ENCODE measurements at regions not wholly inside any gene's neighbourhood (a gene's known extent, or its start where the extent isn't known, plus 50 kb on each side); places are given as distances from the start of the nearest gene placed in this dataset.

- DNase-seq = no peak
Observed at GRCh38 chr2:177036747-177037146, 175.8 kb upstream of the HNRNPA3 start.

- no peak for DNase-seq
Observed at GRCh38 chr2:177037569-177037968, 175.0 kb upstream of the HNRNPA3 start.

- DNase-seq = no peak
Observed at GRCh38 chr2:177038787-177039484, 173.7 kb upstream of the HNRNPA3 start.

DNA sequence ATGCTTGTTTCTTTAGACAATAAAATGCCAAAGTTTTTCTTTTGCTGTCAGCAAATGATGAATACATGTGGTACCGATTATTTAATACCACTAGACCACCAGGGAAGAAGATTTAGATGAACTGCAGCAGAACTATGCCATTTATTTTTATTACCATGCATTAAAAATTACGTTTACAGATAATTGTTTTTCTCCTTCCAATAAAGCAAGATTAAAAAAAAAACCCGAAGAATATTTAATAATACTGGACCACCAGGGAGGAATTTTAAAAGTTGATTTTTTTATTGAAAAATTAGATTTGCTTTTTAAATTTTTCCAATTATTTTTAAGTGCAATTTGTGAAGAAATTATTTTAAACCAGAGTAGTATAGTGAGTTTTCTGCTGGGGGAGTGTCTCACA, 170.3 kb upstream of the HNRNPA3 start:
- DNase-seq = no peak

GRCh38 chr2:177044671-177045070, 167.9 kb upstream of the HNRNPA3 start:
- no peak for DNase-seq

DNA sequence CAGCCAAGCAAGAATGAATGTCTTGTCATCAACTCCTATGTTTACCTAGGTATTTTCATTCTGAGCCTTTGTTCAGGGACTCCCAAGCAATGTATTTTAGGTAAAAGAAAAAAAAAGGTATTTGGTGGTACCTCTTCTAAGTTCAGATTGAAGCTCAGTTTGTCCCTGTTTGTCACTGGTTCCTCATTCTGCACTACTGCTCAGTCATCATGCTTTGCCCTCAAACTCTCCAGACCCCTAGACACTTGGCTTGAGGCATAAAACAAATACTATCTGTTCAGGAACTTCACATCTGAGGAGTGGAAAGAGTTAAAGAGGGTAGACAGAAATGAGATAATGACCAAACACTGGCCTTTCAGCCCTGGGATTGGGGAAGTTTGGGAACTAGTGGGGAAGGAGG, 163.6 kb upstream of the HNRNPA3 start:
- no peak for DNase-seq

GRCh38 chr2:177051278-177051677, 161.3 kb upstream of the HNRNPA3 start:
- DNase-seq = no peak

DNA sequence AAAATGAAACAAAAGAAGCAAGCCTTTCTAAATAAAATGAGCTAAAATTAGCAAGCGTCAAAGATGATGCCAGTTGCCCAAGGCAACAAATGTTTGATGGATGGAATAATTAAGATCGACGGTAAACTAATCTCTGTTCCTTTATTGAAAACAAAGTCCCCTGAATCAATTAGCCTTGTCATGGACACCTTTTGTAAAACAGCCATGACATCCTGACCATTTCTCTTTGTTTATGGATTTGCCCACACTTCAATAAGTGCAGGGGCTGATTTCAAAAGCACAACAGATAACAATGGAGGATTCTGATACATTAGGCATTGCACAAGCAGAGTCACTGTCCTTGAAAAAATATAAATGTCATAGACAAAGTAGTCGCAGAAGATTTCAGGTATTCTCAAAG, 160.1 kb upstream of the HNRNPA3 start:
- DNase-seq = no peak

- DNase-seq = no peak
Observed at GRCh38 chr2:177053038-177053437, 159.6 kb upstream of the HNRNPA3 start.

DNA sequence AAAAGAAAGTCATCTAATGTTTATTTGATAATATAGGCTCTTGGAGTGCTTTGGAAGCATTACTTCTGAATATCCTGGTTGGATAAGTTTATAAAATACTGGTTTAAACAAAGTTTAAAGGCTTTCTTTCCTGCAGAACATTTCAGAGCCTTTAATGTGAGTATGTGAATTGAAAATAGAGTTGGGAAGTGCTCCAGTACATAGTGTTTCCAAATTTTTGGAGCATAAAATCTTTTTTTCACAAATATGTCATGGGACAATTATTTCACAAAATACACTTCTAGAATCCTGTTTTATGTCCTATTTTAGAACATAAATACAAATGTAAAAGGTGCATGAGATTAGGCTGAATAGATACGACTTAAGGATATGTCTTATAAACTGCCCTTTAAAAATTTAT, 158.9 kb upstream of the HNRNPA3 start:
- DNase-seq = no peak

GRCh38 chr2:177056481-177056929, 156.1 kb upstream of the HNRNPA3 start:
- no peak for DNase-seq

DNA sequence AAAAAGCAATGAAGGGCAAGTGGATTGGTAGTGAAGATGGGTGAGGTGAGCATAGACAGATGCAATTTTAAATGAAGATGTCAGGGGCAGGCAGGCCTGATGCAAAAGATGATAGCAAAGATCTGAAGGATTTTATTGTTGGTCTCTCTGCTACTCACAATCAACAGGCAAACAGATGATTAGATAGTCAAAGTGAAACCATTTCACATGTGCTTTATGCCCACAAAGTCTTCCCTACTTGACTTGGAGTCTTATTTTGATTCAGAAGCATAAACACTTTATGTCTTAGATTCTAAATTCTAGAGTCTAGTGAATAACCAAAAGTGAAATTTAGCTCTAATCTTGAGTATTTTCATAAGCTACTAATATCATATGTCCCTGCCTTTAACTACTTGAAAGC, 153.8 kb upstream of the HNRNPA3 start:
- DNase-seq = no peak

GRCh38 chr2:177059293-177059692, 153.3 kb upstream of the HNRNPA3 start:
- DNase-seq = no peak

GRCh38 chr2:177063331-177063730, 149.3 kb upstream of the HNRNPA3 start:
- DNase-seq = no peak

DNA sequence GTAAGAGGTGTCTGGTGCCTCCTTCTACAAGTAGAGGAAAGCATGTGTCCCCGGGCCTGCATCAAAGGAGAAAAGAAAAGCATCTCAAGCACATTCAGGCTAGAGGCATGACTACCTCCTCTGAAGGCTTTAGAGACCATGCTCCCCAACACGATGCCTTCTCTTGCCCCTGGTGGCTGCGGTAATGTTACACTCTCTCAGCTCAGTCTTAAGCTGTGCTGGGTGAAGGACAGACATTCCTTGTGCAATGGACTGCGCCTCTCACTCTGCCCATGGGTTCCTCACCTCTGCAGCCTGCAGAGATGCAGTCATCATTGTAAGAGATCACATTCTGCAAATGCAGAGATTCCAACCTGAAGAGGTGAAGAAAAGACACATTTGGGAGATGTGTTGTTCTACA, 148.2 kb upstream of the HNRNPA3 start:
- DNase-seq = no peak

GRCh38 chr2:177068967-177069366, 143.6 kb upstream of the HNRNPA3 start:
- no peak for DNase-seq

DNA sequence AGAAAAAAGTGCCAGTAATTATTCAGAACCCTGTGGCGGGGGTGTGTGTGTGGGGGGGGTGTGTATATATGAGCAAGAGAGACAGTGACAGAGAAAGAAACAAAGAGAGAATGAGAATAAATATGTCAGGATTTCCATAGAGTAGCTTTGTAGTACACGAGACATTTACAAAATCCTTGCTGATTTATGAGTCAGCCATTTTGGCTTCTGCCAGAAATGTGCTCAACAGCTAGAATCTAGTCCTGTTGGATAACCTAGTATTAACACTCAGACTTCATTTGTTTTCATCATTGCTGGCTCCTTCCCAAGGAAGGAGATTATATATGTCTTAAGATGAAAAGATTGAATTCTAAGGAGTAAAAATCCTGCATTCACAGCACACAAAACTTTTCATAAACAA, 140.5 kb upstream of the HNRNPA3 start:
- no peak for DNase-seq

GRCh38 chr2:177073611-177074010, 139.0 kb upstream of the HNRNPA3 start:
- no peak for DNase-seq

DNA sequence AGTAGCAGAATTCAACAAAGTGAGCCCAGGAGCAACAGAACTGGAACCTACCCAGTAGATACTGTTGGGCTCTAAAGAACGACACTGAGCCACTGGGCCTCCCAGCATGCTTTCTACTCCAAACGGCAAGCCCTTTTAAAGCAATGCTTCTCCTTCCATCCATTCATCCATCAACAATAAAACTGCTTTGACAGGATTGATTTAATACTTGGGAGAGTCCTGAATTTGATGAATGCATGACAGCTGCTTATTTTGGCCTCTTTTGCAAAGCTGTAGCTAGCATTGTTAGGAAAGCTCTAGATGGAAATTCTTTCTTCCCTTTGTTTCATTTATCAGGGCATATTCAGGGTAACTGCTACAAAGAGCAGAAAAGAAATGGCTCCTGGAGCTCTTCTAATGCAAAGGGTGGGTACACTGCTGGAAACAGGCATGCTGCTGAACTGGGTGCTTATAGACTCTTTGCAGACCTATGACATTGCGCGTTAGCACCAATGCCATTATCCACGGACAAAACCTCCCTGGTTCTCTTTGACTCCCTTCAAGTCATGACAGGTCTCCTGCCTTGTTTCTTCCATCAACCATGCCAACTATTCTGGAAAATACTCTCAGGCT, 138.4 kb upstream of the HNRNPA3 start:
- DNase-seq = no peak

- no peak for DNase-seq
Observed at GRCh38 chr2:177075254-177075653, 137.3 kb upstream of the HNRNPA3 start.

- DNase-seq = no peak
Observed at GRCh38 chr2:177076636-177077179, 135.9 kb upstream of the HNRNPA3 start.

DNA sequence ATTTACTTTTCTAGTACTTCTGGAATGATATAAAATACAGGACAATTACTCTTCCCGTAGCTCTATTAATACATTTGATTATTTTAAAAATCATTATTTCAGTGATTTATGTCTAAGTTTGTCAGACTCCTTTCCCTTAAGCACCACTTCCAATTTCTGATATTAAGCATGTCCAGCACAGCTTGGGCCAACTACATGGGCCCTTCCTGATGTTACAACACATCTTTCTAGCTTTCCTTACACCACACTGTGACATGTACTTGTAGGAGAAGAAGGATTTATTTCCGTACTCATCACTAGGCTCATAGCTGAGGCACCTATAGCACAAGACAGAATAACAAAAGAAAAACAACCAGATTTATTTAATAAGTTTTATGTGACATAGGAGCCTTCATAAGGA, 134.8 kb upstream of the HNRNPA3 start:
- DNase-seq = no peak

DNA sequence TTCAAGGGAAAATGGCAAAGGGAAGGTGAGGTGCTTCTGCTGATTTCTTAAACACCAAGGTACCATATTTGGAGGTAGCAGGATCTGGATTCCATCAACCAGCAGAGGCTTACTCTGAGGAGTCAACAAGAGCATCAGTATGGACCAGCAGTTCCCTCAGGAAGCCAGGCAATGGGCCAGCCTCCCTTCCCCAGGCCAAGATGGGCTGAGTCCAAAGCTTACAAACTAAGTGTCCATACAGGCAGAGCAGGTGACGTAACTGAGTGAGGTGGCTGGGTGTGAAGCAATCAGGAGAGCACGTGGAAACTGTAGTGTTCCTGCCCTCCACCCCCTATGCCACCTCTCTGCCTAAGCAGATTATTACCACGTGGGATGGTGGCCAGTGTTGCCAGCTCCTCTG, 134.2 kb upstream of the HNRNPA3 start:
- no peak for DNase-seq

- no peak for DNase-seq
Observed at GRCh38 chr2:177078855-177079254, 133.7 kb upstream of the HNRNPA3 start.
